SKM-1 treated with dmso at 0.1 percent for 144 hours (cell line): ENCODE measurements at regions not wholly inside any gene's neighbourhood (a gene's known extent, or its start where the extent isn't known, plus 50 kb on each side); places are given as distances from the start of the nearest gene placed in this dataset.
A peak's percentile ranks its signal among the peaks of the same experiment; 100 is the strongest.

Experiments used
- DNase-seq: peaks from one replicate; lab custom pipeline; 2025; ENCODE audit not compliant: unreplicated experiment; lab: John Stamatoyannopoulos, UW

DNA sequence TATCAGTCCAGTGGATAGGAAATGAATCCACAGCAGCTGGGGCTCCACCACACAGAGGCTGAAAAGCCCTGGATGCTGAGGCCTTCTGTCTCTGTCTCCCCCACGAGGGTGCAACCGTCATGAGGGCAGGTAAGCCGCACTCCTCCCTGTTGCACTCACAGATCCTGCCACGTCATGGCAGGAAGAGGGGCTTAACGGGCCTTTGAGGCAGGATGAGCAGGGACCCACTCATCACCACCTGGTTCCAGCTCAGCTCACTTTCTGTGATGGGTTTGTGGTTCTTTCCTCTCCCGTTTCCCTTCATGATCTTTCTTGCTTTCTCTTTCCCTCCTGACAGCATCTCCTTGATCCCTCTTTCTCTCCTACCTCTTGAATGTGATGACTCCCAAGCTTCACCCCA, 575.2 kb downstream of the CCDC171 start:
- DNase-seq = no peak

- DNase-seq = no peak
Measured at GRCh38 chr9:16131264-16131663, 578.4 kb downstream of the CCDC171 start.

DNA sequence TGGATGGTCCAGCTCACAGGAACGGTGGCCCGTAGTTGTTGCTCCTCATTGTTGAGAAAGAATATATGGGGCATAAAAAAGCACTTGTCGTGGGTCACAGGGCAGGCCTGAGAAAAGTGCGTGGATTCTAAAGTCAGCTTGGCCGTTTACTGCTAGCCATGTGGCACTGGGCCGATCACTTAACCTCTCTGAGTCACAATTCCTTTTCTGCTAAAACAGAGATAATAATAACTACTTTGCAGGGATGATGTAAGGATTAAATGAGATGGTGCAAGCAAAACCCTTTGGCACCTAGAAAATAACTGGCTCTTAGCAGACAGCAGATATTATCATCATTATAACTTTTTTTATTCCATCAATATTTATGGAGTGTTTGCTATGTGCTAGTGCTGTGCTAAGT, 579.7 kb downstream of the CCDC171 start:
- DNase-seq = no peak

DNA sequence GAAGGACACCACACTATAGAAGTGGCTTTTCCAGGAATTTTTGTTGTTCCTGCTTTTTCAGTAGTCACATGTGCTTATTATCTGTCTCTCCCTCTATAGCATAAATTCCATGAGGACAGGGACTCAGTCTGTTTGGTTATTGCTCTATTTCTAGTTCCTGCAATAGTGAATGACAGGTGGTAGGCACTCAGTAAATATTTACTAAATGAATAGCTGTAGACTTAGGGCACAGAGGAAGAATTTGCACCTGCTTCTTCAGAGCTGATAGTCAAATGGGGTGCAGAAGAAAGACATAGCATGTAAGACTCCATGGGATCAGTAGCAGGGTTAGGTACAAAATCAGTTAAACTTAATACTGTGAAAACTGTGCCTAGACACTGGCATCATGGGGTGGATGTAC, 580.2 kb downstream of the CCDC171 start:
- no peak for DNase-seq

- peak; percentile 46 for DNase-seq
Measured at GRCh38 chr9:16133556-16134227, 580.8 kb downstream of the CCDC171 start.

GRCh38 chr9:16134351-16134750, 581.5 kb downstream of the CCDC171 start:
- DNase-seq = no peak

DNA sequence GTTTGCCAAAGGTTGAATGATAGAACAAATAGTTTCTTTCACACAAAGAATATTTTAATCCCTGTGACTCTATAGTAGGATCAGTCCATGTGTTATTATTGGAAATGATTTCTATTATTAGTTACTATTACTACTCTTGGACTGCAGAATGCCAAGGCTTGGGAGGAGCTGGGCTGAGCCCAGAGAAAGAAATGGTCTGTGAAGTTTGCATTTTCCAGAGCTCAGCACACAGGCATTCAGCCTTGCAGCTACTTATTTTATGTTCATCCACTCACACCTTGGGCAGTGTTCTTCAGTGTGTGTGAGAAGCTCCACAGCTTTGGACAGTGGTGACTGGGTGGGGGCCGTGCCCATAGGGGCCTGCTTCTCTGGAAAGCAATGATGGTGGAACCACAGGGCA, 583.1 kb downstream of the CCDC171 start:
- DNase-seq = no peak

DNA sequence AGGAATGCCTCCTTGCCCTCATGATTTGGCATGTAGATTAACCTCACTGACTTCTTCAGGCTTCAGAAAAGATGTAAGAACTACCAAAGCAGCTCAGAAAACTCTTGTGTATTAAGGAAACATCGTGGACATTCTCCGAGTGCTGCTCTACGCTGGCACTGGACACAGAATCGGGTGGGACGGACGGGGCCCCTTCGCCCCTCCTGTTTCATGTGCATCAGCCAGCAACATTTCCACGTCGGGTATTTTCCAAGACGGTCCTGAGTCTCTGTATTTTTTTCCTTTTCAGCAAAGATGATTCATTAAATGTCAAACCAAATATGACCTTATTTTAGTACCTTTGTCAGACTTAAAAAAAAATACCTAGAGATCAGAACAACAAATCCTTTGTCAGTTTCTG, 583.6 kb downstream of the CCDC171 start:
- no peak for DNase-seq

DNA sequence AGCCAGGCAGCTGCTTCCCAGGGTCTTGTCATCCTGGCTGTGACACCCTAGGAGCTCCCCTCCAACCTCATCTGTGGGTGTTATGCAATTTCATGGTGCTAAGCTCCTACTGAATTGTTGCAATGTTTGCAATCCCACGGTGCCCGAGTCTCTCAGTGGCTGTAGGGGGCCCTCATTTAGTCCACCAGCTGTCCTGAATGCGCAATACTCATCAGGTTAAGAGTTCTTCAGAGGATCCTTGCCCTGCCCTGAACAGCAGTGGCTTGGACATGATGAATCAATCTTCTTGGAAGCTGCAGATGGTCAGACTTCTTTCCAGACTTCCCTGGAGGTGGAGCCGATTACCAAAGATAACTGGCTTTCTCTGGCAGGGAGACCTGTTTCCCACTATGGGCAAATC, 584.1 kb downstream of the CCDC171 start:
- peak; percentile 8 for DNase-seq

GRCh38 chr9:16138561-16139491, 586.0 kb downstream of the CCDC171 start:
- no peak for DNase-seq

DNA sequence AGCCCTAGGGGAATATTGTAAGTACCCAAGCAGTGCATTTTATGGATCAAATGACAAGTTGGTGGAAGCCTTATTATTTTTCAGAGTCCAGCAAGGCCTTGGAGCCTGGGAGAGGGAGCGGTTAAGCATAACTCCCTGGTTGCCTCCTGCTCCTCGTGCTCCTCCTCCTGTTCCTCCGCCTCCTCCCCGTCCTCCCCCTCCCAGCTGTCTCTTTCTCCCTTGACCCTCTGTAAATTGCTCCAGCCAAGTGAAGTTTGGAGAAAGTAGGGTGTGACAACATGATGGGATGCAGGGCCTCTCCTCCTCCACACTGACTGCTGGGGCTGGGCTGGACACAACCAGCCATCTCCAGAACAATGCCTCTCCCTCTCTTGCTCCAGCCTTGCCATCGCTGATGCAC, 586.9 kb downstream of the CCDC171 start:
- no peak for DNase-seq

- DNase-seq = no peak
Measured at GRCh38 chr9:16143310-16143709, 590.5 kb downstream of the CCDC171 start.

DNA sequence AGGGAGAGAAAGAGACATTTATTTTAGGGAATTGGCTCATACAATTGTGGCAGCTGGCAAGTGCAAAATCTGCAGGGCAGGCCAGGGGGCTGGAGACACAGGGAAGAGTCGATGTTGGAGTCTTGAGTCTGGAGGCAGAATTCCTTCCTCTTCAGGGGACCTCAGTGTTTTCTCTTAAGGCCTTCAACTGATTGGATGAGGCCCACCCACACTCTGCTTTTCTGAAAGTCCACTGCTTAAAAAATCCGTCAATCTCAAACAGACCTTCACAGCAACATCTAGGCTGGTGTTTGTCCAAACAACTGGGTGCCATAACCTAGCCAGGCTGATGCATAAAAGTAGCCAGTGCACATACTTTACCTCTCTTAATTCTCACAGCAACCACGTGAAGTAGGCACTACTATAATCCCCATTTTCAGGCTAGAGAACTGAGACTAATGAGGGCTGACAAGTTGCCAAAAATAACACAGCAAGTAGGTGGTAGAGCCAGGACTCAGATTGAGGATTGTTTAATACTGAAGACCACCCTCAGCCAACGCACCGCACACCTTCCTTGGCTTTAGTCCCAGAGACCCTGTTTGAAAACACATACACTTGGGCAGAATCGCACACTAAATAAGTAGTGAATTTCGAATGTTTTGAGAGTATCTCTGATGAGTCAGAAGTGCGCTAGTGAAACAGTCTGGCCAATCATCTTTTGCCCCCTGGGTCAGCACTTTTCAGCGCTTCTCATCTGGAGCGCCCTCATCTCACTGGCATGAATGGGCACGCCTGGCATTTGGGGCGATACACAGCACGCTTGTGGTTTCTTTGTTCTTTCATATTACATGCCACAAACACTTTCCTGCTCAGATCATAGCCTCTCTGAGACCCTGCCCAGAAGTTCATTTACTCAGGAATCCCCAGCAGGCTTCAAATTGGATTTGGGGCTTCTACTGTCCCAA, 591.4 kb downstream of the CCDC171 start:
- DNase-seq = no peak

- no peak for DNase-seq
Measured at GRCh38 chr9:16145196-16145950, 592.5 kb downstream of the CCDC171 start.

GRCh38 chr9:16147726-16148125, 594.9 kb downstream of the CCDC171 start:
- peak; percentile 33 for DNase-seq

GRCh38 chr9:16150501-16150900, 597.7 kb downstream of the CCDC171 start:
- DNase-seq = no peak

GRCh38 chr9:16150938-16151650, 598.3 kb downstream of the CCDC171 start:
- DNase-seq = peak; percentile 48

GRCh38 chr9:16152276-16153101, 599.6 kb downstream of the CCDC171 start:
- DNase-seq = no peak

DNA sequence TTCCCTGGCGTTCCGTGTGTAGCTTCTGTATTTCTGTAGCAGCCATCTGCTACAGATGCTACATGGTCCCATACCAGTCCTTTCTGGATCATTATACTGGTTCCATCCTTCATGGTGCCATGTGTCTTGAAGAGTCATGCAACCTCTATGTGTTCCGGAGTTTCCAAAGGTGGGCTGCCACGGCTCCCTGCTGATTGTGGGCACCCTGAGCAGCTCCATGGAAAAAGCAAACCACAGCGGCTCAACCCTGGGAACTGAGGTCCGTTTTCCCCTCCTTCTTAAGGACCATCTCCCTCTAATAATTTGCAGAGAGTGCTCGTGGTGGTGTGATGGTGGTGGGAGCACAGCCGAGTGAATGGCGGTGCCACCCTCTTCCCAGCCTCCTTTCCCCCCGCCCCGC, 600.4 kb downstream of the CCDC171 start:
- no peak for DNase-seq
